Nephron (organoid): ENCODE measurements at regions not wholly inside any gene's neighbourhood (a gene's known extent, or its start where the extent isn't known, plus 50 kb on each side); places are given as distances from the start of the nearest gene placed in this dataset.

Experiments used
- H3K27ac Mint-ChIP-seq, 3 experiments: 2 replicates each; pipeline ENCODE4 v1.8.0; 2020; ENCODE audit warnings: mixed read lengths in 3 of 3, mild to moderate bottlenecking in 2 of 3, moderate library complexity in 1 of 3
- H3K27me3 Mint-ChIP-seq: 2 replicates; pipeline ENCODE4 v1.8.0; 2021; ENCODE audit warnings: low read depth, mild to moderate bottlenecking, moderate library complexity, mixed read lengths
- H3K36me3 Mint-ChIP-seq: 2 replicates; pipeline ENCODE4 v1.8.0; 2020; ENCODE audit warnings: low read depth, mixed read lengths
- H3K4me1 Mint-ChIP-seq: 2 replicates; pipeline ENCODE4 v1.8.0; 2020; ENCODE audit warnings: mixed read lengths
- H3K4me3 Mint-ChIP-seq, 3 experiments: 2 replicates each; pipeline ENCODE4 v1.8.0; 2020; ENCODE audit warnings: mild to moderate bottlenecking in 3 of 3, mixed read lengths in 3 of 3, moderate library complexity in 2 of 3
- H3K9me3 Mint-ChIP-seq: 2 replicates; pipeline ENCODE4 v1.8.0; 2020; ENCODE audit warnings: mixed read lengths
- TF ChIP-seq, protein P1 (sequence below), 3 experiments: fragments of 200-600 bp; sonication (generic); IDR thresholded peaks; one replicate each; pipeline ENCODE4 v1.5.0; 2021; ENCODE audit warnings: antibody characterized with exemption in 3 of 3; ENCODE audit not compliant: unreplicated experiment in 3 of 3

DNA sequence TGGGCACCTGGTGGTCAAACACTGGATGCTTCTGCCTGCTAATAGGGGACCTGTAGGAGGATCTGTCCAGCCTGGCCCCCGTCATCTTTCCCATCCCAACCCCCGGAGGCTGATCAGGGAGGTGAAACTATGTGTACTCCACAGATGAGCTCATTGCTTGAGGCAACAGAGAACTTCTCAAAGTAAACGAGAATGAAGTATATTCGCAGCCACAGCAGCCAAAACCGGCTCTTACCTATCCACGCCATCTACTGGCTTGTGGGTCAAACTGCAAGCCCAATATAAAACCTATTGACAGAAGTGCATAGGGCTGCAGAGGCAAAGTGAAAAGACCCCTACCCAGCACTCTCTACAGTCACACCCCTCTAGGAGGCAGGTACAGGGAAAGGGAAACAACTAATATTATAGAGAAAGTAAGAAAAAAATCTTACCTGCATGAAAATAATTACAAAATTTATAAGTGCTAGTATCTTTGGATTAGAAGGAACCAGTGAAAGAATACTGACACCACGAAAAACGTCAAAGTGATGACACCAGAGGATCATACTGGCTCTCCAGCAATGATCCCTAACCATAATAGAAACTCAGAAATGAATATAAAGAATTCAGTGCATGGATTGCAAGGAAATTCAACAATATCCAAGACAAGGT is 973.5 kb downstream of the ANKRD7 start:
- no peak overlapping the region for H3K4me3 Mint-ChIP-seq
- TF ChIP-seq, protein P1, sequence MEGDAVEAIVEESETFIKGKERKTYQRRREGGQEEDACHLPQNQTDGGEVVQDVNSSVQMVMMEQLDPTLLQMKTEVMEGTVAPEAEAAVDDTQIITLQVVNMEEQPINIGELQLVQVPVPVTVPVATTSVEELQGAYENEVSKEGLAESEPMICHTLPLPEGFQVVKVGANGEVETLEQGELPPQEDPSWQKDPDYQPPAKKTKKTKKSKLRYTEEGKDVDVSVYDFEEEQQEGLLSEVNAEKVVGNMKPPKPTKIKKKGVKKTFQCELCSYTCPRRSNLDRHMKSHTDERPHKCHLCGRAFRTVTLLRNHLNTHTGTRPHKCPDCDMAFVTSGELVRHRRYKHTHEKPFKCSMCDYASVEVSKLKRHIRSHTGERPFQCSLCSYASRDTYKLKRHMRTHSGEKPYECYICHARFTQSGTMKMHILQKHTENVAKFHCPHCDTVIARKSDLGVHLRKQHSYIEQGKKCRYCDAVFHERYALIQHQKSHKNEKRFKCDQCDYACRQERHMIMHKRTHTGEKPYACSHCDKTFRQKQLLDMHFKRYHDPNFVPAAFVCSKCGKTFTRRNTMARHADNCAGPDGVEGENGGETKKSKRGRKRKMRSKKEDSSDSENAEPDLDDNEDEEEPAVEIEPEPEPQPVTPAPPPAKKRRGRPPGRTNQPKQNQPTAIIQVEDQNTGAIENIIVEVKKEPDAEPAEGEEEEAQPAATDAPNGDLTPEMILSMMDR (IDR thresholded peaks at IDR 0.05; ENCODE audit: unreplicated experiment in 3 of 3), result peak; percentile 69 to 73 (median 71)
- H3K27me3 Mint-ChIP-seq, result peaks cover 6% of the 10 kb centered on the region
- no peaks in the 10 kb centered on the region for H3K36me3 Mint-ChIP-seq
- peak overlapping the region in 1 of 3 experiments; percentile 38 for H3K27ac Mint-ChIP-seq
- no peaks in the 10 kb centered on the region for H3K9me3 Mint-ChIP-seq
- H3K4me1 Mint-ChIP-seq, result no peaks in the 10 kb centered on the region

DNA sequence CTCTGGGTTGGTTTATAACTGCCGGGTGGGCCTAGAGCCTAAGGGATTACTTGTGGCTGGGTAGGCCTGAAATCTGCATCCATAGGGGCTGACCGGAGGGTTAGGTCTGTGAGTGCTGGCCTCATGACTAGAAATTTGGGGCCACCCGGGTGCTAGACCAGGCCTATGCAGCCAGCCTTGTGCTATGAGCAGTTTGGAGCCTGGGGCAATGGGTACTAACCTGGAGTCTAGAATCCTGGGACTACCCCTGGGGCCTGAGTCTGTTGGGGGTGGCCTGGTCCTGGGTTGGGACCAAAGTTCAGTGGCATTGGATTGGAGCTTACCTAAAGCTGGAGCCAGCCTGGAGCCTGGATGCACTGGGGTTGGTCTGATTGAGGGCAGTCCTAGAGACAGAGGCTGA is 995.2 kb downstream of the ANKRD7 start:
- no peak overlapping the region for H3K27ac Mint-ChIP-seq
- no peaks in the 10 kb centered on the region for H3K4me1 Mint-ChIP-seq
- H3K4me3 Mint-ChIP-seq, result no peak overlapping the region
- peaks cover 3% of the 10 kb centered on the region for H3K9me3 Mint-ChIP-seq
- H3K27me3 Mint-ChIP-seq, result no peaks in the 10 kb centered on the region
- no peaks in the 10 kb centered on the region for H3K36me3 Mint-ChIP-seq
- TF ChIP-seq, protein P1 (IDR thresholded peaks at IDR 0.05; ENCODE audit: unreplicated experiment in 3 of 3), result no peak

DNA sequence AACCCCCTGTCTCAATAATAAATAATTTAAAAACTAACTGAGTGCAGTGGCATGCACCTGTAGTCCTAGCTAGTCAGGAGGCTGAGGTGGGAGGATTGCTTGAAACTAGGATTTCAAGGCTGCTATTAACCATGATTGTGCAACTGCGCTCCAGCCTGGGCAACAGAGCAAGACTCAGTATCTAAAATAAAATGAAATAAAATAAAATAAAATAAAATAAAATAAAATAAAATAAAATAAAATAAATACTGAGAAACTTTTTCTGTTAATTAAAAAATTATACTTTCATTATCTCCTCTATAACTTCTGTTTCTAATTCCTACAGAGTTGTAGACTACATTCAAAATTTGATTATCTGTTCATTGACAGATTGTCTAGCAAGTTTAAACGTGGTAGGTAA is 999.4 kb downstream of the ANKRD7 start:
- Mint-ChIP-seq H3K9me3 (no peaks in the 10 kb centered on the region), H3K4me3 (no peak overlapping the region), H3K4me1 (no peaks in the 10 kb centered on the region), H3K27ac (no peak overlapping the region), H3K36me3 (no peaks in the 10 kb centered on the region), H3K27me3 (no peaks in the 10 kb centered on the region)
- TF ChIP-seq, protein P1 (IDR thresholded peaks at IDR 0.05; ENCODE audit: unreplicated experiment in 3 of 3), result no peak

DNA sequence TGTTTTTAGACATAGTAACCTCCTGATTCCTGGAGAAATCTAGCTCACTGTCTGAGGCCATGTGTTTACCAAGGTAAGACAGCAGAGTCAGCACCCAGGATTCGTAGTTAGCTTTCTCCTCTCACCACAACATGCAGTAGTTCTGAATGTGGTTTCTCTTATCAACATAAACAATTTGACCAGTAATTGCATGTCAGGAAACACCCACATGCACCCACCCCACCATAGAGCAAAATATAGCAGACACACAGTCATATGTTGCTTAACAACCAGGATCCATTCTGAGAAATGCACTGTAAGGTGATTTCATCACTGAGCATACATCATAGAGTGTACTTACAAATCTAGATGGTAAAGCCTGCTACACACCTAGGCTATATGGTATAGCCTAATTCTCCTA is 1004.0 kb downstream of the ANKRD7 start:
- Mint-ChIP-seq H3K9me3 (no peaks in the 10 kb centered on the region), H3K4me1 (no peaks in the 10 kb centered on the region), H3K27ac (no peak overlapping the region), H3K27me3 (no peaks in the 10 kb centered on the region), H3K4me3 (no peak overlapping the region), H3K36me3 (no peaks in the 10 kb centered on the region)
- TF ChIP-seq, protein P1 (IDR thresholded peaks at IDR 0.05; ENCODE audit: unreplicated experiment in 3 of 3), result no peak

DNA sequence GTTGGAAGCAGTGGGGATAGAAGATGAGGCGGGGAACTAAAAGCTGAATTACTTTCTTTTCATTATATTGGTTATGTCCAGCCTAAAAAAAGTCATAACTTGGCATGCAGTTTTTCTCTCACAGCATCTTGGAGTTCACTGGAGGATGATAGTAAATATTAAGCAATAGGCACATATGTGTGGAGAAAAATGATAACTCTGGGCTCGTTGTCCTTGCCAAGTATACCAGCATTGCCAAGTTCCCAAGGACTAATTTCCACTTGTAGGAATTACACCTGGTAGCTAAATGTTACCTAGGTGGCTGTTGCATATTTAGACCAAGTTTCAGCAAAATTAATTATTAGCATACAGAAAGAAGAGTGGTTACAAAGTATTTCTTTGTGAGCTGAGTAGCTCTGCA is 1007.6 kb downstream of the ANKRD7 start:
- Mint-ChIP-seq H3K27me3 (no peaks in the 10 kb centered on the region), H3K4me3 (no peak overlapping the region), H3K9me3 (no peaks in the 10 kb centered on the region), H3K27ac (no peak overlapping the region), H3K36me3 (no peaks in the 10 kb centered on the region), H3K4me1 (no peaks in the 10 kb centered on the region)
- TF ChIP-seq, protein P1 (IDR thresholded peaks at IDR 0.05; ENCODE audit: unreplicated experiment in 3 of 3), result no peak

DNA sequence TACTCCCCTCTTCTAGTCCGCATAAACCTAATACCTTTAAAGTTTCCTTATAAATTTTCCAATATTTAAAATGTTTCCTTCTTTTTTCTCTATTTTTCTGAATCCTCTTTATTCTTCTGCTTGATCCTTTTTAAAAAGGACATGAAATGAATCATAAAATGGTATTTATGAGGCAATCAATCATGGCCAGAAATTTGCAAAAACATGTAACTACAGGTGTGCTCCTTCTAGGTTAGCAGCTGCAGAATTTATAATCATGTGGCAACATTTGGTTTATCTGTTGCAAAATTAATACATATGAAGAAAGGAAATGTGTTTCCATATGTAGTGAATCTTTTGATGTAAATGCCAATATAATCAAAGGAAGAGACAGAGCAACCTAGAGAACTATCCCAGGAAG is 1008.5 kb downstream of the ANKRD7 start:
- H3K4me3 Mint-ChIP-seq, result no peak overlapping the region

More for the DNA sequence above, 1008.5 kb downstream of the ANKRD7 start:
- H3K27me3 Mint-ChIP-seq, result no peaks in the 10 kb centered on the region
- H3K36me3 Mint-ChIP-seq, result no peaks in the 10 kb centered on the region
- TF ChIP-seq, protein P1 (IDR thresholded peaks at IDR 0.05; ENCODE audit: unreplicated experiment in 3 of 3), result no peak
- no peaks in the 10 kb centered on the region for H3K4me1 Mint-ChIP-seq
- no peak overlapping the region for H3K27ac Mint-ChIP-seq
- H3K9me3 Mint-ChIP-seq, result no peaks in the 10 kb centered on the region
